ENCODE measurements at regions not wholly inside any gene's neighbourhood (a gene's known extent, or its start where the extent isn't known, plus 50 kb on each side); places are given as distances from the start of the nearest gene placed in this dataset.

DNA sequence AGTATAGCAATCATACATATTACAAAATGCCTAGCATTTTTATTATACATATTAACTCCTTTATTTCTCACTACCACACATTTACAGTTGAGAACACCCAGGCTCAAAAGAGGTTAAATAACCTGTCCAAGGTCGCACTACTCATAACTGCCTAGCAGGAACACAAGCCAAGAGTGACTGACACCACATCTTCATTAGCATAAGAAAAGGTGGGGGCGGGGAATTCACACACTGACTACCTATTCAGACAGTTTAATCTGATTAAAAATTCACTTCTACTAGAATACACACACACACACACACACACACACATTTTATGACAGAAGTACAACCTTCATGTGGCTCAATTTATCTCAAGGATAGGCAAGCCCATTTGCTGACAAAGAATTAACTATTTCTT is 77.8 kb upstream of the CACHD1 start (continued):
- no peak for TF ChIP-seq REST (IDR thresholded peaks at IDR 0.05; ENCODE audit: low read depth)
- TF ChIP-seq EZH2 (IDR thresholded peaks at IDR 0.05): no peak
- no peak for TF ChIP-seq RAD21 (IDR thresholded peaks at IDR 0.05; ENCODE audit: low read depth)
- TF ChIP-seq EGR1 (IDR thresholded peaks at IDR 0.05; ENCODE audit: low read depth): no peak
- no peak for TF ChIP-seq TCF7L2 (IDR thresholded peaks at IDR 0.05; ENCODE audit: borderline replicate concordance, extremely low read depth, insufficient read depth, insufficient read length)
- TF ChIP-seq ZFX (IDR thresholded peaks at IDR 0.05): no peak
- no peak for TF ChIP-seq YY1 (IDR thresholded peaks at IDR 0.05; ENCODE audit: extremely low read depth, insufficient replicate concordance, low read depth, low read length)

DNA sequence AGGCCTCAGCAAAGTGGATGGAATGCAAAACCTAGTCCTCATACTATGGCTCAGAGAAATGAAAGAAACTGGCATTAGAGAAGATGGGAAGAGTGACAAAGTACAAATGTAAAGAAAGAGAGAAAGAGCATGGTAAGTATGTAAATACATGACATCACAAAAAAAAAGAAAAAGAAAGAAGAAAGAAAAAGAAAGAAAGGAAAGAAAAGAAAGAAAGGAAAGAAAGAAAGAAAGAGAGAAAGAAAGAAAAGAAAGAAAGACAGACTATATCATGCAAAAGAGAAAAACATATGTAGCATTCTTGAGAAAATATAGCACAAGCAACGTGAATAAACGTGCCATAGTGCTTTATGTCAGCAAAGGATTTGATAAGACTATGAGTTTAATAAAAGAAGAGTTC is 76.1 kb upstream of the CACHD1 start:
- no peak overlapping the region for H3K4me3 ChIP-seq (replicated peaks in 1 of 2; ENCODE audit: low read depth in 1 of 2, low read length in 2 of 2)
- no peaks in the 10 kb centered on the region for H3K9me3 ChIP-seq (ENCODE audit: control insufficient read depth in 1 of 2, insufficient read depth in 1 of 2, low read depth in 1 of 2, low read length in 2 of 2)
- H3K9ac ChIP-seq (ENCODE audit: low read length): no peak overlapping the region
- H3K27me3 ChIP-seq (ENCODE audit: insufficient read depth, low read length): no peaks in the 10 kb centered on the region
- no peak overlapping the region for H3K4me2 ChIP-seq (ENCODE audit: low read length)
- intact Hi-C loops (cut with micrococcal nuclease): no loop called here
- H4K20me1 ChIP-seq (ENCODE audit: insufficient read depth): no peaks in the 10 kb centered on the region
- ATAC-seq: no peak
- no peaks in the 10 kb centered on the region for H3K4me1 ChIP-seq (ENCODE audit: control insufficient read depth in 1 of 2, insufficient read depth in 2 of 2, low read length in 2 of 2)
- POLR2A ChIA-PET: no interaction called here
- BruUV-seq (replicated peaks): no TSS peak
- no peaks in the 10 kb centered on the region for H3K36me3 ChIP-seq (ENCODE audit: control insufficient read depth in 1 of 2, insufficient read depth in 2 of 2, low read length in 2 of 2)
- no peaks in the 10 kb centered on the region for H3K79me2 ChIP-seq (ENCODE audit: insufficient read depth, low read length)
- no peak for DNase-seq (ENCODE audit: low read depth, low spot score)
- no peaks in the 10 kb centered on the region for H3K9me2 ChIP-seq (ENCODE audit: insufficient read depth)
- RAD21 ChIA-PET (ENCODE audit: low non-redundant PET in 1 of 2, low total read pairs in 2 of 2, uncharacterized antibody in 2 of 2, unreplicated experiment in 2 of 2): no interaction called here
- H2AFZ ChIP-seq (ENCODE audit: low read depth, low read length, poor library complexity, severe bottlenecking): no peak overlapping the region
- CTCF ChIA-PET: no interaction called here
- TF ChIP-seq EGR1 (IDR thresholded peaks at IDR 0.05; ENCODE audit: low read depth) (no peak), JUND (IDR thresholded peaks at IDR 0.05) (no peak), SIN3A (IDR thresholded peaks at IDR 0.05; ENCODE audit: low read depth) (no peak), EZH2phosphoT487 (IDR thresholded peaks at IDR 0.05; ENCODE audit: borderline replicate concordance) (no peak), CEBPB (IDR thresholded peaks at IDR 0.05; ENCODE audit: low read depth) (no peak), EZH2 (IDR thresholded peaks at IDR 0.05) (no peak), ZFX (IDR thresholded peaks at IDR 0.05) (no peak), SP1 (IDR thresholded peaks at IDR 0.05; ENCODE audit: low read depth) (no peak), MAX (IDR thresholded peaks at IDR 0.05) (no peak), ELF1 (IDR thresholded peaks at IDR 0.05; ENCODE audit: borderline replicate concordance, low read depth) (no peak), CBX3 (IDR thresholded peaks at IDR 0.05; ENCODE audit: low read depth) (no peak), ATF3 (IDR thresholded peaks at IDR 0.05) (no peak), YY1 (IDR thresholded peaks at IDR 0.05; ENCODE audit: extremely low read depth, insufficient replicate concordance, low read depth, low read length) (no peak), ZNF274 (IDR thresholded peaks at IDR 0.05; ENCODE audit: low read depth, low read length) (no peak), CTCF (IDR thresholded peaks at IDR 0.05 in 2 of 3, conservative IDR thresholded peaks at IDR 0.05 in 1 of 3; ENCODE audit: borderline replicate concordance in 1 of 3, insufficient read depth in 1 of 3, low read depth in 2 of 3, low read length in 2 of 3) (no peak)
- TF ChIP-seq, protein P1, sequence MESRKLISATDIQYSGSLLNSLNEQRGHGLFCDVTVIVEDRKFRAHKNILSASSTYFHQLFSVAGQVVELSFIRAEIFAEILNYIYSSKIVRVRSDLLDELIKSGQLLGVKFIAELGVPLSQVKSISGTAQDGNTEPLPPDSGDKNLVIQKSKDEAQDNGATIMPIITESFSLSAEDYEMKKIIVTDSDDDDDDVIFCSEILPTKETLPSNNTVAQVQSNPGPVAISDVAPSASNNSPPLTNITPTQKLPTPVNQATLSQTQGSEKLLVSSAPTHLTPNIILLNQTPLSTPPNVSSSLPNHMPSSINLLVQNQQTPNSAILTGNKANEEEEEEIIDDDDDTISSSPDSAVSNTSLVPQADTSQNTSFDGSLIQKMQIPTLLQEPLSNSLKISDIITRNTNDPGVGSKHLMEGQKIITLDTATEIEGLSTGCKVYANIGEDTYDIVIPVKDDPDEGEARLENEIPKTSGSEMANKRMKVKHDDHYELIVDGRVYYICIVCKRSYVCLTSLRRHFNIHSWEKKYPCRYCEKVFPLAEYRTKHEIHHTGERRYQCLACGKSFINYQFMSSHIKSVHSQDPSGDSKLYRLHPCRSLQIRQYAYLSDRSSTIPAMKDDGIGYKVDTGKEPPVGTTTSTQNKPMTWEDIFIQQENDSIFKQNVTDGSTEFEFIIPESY (IDR thresholded peaks at IDR 0.05; ENCODE audit: extremely low read depth, insufficient replicate concordance, low read length): no peak
- H3K27ac ChIP-seq (ENCODE audit: low read depth, low read length): no peak overlapping the region
